Globus pallidus (tissue), 1 donor: ENCODE measurements at regions not wholly inside any gene's neighbourhood (a gene's known extent, or its start where the extent isn't known, plus 50 kb on each side); places are given as distances from the start of the nearest gene placed in this dataset.
"Not testable (repeated sequence)": the region's sequence is repeated elsewhere in the genome, so short reads cannot be mapped to it uniquely, and the experiment has no call there.

Experiments used
- DNase-seq: peaks from one replicate; pipeline ENCODE4 v3.0.0-alpha.2; 2015; ENCODE audit warnings: low spot score

- DNase-seq, result no peak
These were observed 91.4 kb upstream of the LHX1 start for GRCh38 chr17:36845916-36846315.

- DNase-seq, result no peak
These were observed 90.6 kb upstream of the LHX1 start for GRCh38 chr17:36846410-36847292.

GRCh38 chr17:36848008-36848902 lies 89.0 kb upstream of the LHX1 start:
- DNase-seq, result no peak

GRCh38 chr17:36849020-36849419 lies 88.3 kb upstream of the LHX1 start:
- not testable (repeated sequence) for DNase-seq

GRCh38 chr17:36849871-36850348 lies 87.4 kb upstream of the LHX1 start:
- no peak for DNase-seq

- DNase-seq, result no peak
These were observed 86.5 kb upstream of the LHX1 start for GRCh38 chr17:36850790-36851189.

GRCh38 chr17:36851250-36851649 lies 86.0 kb upstream of the LHX1 start:
- DNase-seq, result no peak

- not testable (repeated sequence) for DNase-seq
These were observed 84.8 kb upstream of the LHX1 start for GRCh38 chr17:36852478-36852877.

GRCh38 chr17:36854982-36855381 lies 82.3 kb upstream of the LHX1 start:
- DNase-seq, result no peak

- no peak for DNase-seq
These were observed 81.8 kb upstream of the LHX1 start for GRCh38 chr17:36855459-36855858.

GRCh38 chr17:36856222-36856621 lies 81.1 kb upstream of the LHX1 start:
- no peak for DNase-seq

- DNase-seq, result no peak
These were observed 80.3 kb upstream of the LHX1 start for GRCh38 chr17:36856903-36857381.

GRCh38 chr17:36857698-36858097 lies 79.6 kb upstream of the LHX1 start:
- DNase-seq, result no peak

- DNase-seq, result no peak
These were observed 78.9 kb upstream of the LHX1 start for GRCh38 chr17:36858119-36859002.

GRCh38 chr17:36859003-36859300 lies 78.3 kb upstream of the LHX1 start:
- no peak for DNase-seq

- no peak for DNase-seq
These were observed 77.6 kb upstream of the LHX1 start for GRCh38 chr17:36859706-36860105.

GRCh38 chr17:36861531-36861930 lies 75.7 kb upstream of the LHX1 start:
- DNase-seq, result no peak

- DNase-seq, result no peak
These were observed 75.0 kb upstream of the LHX1 start for GRCh38 chr17:36862116-36862920.

- no peak for DNase-seq
These were observed 74.1 kb upstream of the LHX1 start for GRCh38 chr17:36863131-36863530.

- DNase-seq, result no peak
These were observed 73.3 kb upstream of the LHX1 start for GRCh38 chr17:36863676-36864612.
